H1 (cell line): ENCODE measurements at regions not wholly inside any gene's neighbourhood (a gene's known extent, or its start where the extent isn't known, plus 50 kb on each side); places are given as distances from the start of the nearest gene placed in this dataset.

Source experiments
- CTCF ChIA-PET: fragments of 300-600 bp; sonication (Branson Sonifier 250); formaldehyde crosslinking; loops from one replicate; lab custom pipeline; 2021; ENCODE audit not compliant: partially characterized antibody; lab: Charles Lee
- POLR2A ChIA-PET: fragments of 300-600 bp; sonication (Branson Sonifier 250); formaldehyde crosslinking; loops from one replicate; lab custom pipeline; 2021; ENCODE audit warnings: inconsistent platforms; ENCODE audit not compliant: partially characterized antibody; lab: Charles Lee
- DNase-seq, 2 experiments: peaks; one replicate each; pipeline versions ENCODE4 v3.0.0 to v3.0.0-alpha.2; 2010 to 2022; ENCODE audit warnings: low spot score in 2 of 2, low read depth in 1 of 2, mixed read lengths in 1 of 2
- FAIRE-seq: peaks from 2 replicates; lab custom pipeline; 2011; peaks lifted over from hg19 to GRCh38; lab: Jason Lieb, UNC
- H2AFZ ChIP-seq: 2 replicates; pipeline ENCODE4 v1.8.1; 2012; ENCODE audit warnings: low read length, inconsistent platforms
- H2AK5ac ChIP-seq: 2 replicates; pipeline ENCODE4 v1.6.1; 2013; ENCODE audit warnings: low read depth, low read length
- H2BK120ac ChIP-seq: replicated peaks from 2 replicates; pipeline ENCODE3; 2013; ENCODE audit warnings: low read depth, low read length, inconsistent platforms
- H2BK12ac ChIP-seq: 2 replicates; pipeline ENCODE4 v1.6.1; 2013; ENCODE audit warnings: low read depth, low read length
- H2BK15ac ChIP-seq: 2 replicates; pipeline ENCODE4 v1.6.1; 2013; ENCODE audit warnings: low read length
- H2BK20ac ChIP-seq: 2 replicates; pipeline ENCODE4 v1.6.1; 2013; ENCODE audit warnings: low read length
- H2BK5ac ChIP-seq: 2 replicates; pipeline ENCODE4 v1.6.1; 2013; ENCODE audit warnings: low read depth, low read length
- H3K14ac ChIP-seq: 2 replicates; pipeline ENCODE4 v1.6.1; 2013; ENCODE audit warnings: inconsistent platforms; ENCODE audit not compliant: insufficient read length
- H3K18ac ChIP-seq: 2 replicates; pipeline ENCODE4 v1.6.1; 2013; ENCODE audit warnings: low read length; ENCODE audit errors: extremely low read depth
- H3K23ac ChIP-seq: 2 replicates; pipeline ENCODE4 v1.6.1; 2013; ENCODE audit warnings: inconsistent platforms; ENCODE audit not compliant: insufficient read length
- H3K23me2 ChIP-seq: 2 replicates; pipeline ENCODE4 v1.6.1; 2013; ENCODE audit warnings: low read depth, low read length
- H3K27ac ChIP-seq: 2 replicates; pipeline ENCODE4 v1.6.1; 2011; ENCODE audit warnings: low read depth, low read length, inconsistent platforms
- H3K27me3 ChIP-seq, 4 experiments: replicated peaks in 1 of 4; 1 replicate in 1 of 4; 2 replicates in 3 of 4; pipeline versions ENCODE4 v1.6.1 to v1.8.1; 2011 to 2013; ENCODE audit warnings: low read length in 3 of 4, mild to moderate bottlenecking in 3 of 4, inconsistent platforms in 2 of 4, mixed read lengths in 2 of 4, moderate library complexity in 1 of 4; ENCODE audit not compliant: control insufficient read depth in 3 of 4, insufficient read depth in 3 of 4; ENCODE audit errors: extremely low read depth in 1 of 4
- H3K36me3 ChIP-seq, 4 experiments: 2 replicates each; pipeline versions ENCODE4 v1.6.1 to v1.8.1; 2011 to 2013; ENCODE audit warnings: mild to moderate bottlenecking in 4 of 4, low read length in 3 of 4, moderate library complexity in 2 of 4, control low read depth in 1 of 4, inconsistent platforms in 1 of 4; ENCODE audit not compliant: insufficient read depth in 4 of 4, control insufficient read depth in 2 of 4
- H3K4ac ChIP-seq: replicated peaks from 2 replicates; pipeline ENCODE3; 2013; ENCODE audit warnings: low read length, low read depth, mixed read lengths, inconsistent platforms; ENCODE audit not compliant: insufficient read length
- H3K4me1 ChIP-seq, 4 experiments: replicated peaks in 1 of 4; 1 replicate in 1 of 4; 2 replicates in 3 of 4; pipeline versions ENCODE4 v1.6.1 to v1.8.1; 2011 to 2013; ENCODE audit warnings: low read length in 3 of 4, inconsistent platforms in 2 of 4, mixed read lengths in 1 of 4; ENCODE audit not compliant: insufficient read depth in 4 of 4, control insufficient read depth in 3 of 4
- H3K4me2 ChIP-seq, 2 experiments: 2 replicates each; pipeline versions ENCODE4 v1.6.1 to v1.8.1; 2011 to 2013; ENCODE audit warnings: low read depth in 2 of 2, low read length in 2 of 2, control low read depth in 1 of 2, inconsistent platforms in 1 of 2, mild to moderate bottlenecking in 1 of 2; ENCODE audit not compliant: insufficient read depth in 1 of 2
- H3K4me3 ChIP-seq, 4 experiments: fragments of 200-600, 300-600 bp in 1 of 4; sonication (generic), shearing (Covaris generic), sonication (Bioruptor Twin) in 1 of 4; 2 replicates each; pipeline versions ENCODE4 v1.5.1 to v1.8.1; 2011 to 2016; ENCODE audit warnings: low read length in 4 of 4, low read depth in 3 of 4, control low read depth in 2 of 4, inconsistent platforms in 2 of 4, mild to moderate bottlenecking in 2 of 4, mixed read lengths in 1 of 4, moderate library complexity in 1 of 4; ENCODE audit not compliant: insufficient read depth in 2 of 4; ENCODE audit errors: extremely low read depth in 1 of 4
- H3K56ac ChIP-seq: replicated peaks from 2 replicates; pipeline ENCODE3; 2013; ENCODE audit warnings: low read depth, mild to moderate bottlenecking, mixed read lengths, low read length, inconsistent platforms; ENCODE audit not compliant: insufficient read length
- H3K79me1 ChIP-seq: 2 replicates; pipeline ENCODE4 v1.6.1; 2013; ENCODE audit warnings: low read depth, low read length, control low read depth
- H3K79me2 ChIP-seq, 2 experiments: 2 replicates each; pipeline versions ENCODE4 v1.6.1 to v1.8.1; 2012 to 2013; ENCODE audit warnings: low read length in 2 of 2, mild to moderate bottlenecking in 2 of 2, inconsistent platforms in 1 of 2; ENCODE audit not compliant: insufficient read depth in 2 of 2, control insufficient read depth in 1 of 2
- H3K9ac ChIP-seq, 4 experiments: replicated peaks in 1 of 4; 1 replicate in 1 of 4; 2 replicates in 3 of 4; pipeline versions ENCODE4 v1.6.1 to v1.8.1; 2011 to 2013; ENCODE audit warnings: low read depth in 3 of 4, low read length in 3 of 4, control low read depth in 2 of 4, mild to moderate bottlenecking in 2 of 4, moderate library complexity in 2 of 4, inconsistent platforms in 1 of 4; ENCODE audit errors: extremely low read depth in 1 of 4
- H3K9me3 ChIP-seq, 2 experiments: 2 replicates each; pipeline versions ENCODE4 v1.6.1 to v1.8.1; 2012 to 2013; ENCODE audit warnings: mild to moderate bottlenecking in 2 of 2, moderate library complexity in 2 of 2, control low read depth in 1 of 2, inconsistent platforms in 1 of 2, low read depth in 1 of 2, low read length in 1 of 2, mixed read lengths in 1 of 2; ENCODE audit not compliant: insufficient read depth in 2 of 2
- H4K20me1 ChIP-seq, 2 experiments: replicated peaks in 1 of 2; 2 replicates each; pipeline versions ENCODE3 to v1.8.1; 2011 to 2013; ENCODE audit warnings: inconsistent platforms in 2 of 2, low read length in 2 of 2, mild to moderate bottlenecking in 1 of 2; ENCODE audit not compliant: insufficient read depth in 2 of 2, control insufficient read depth in 1 of 2
- H4K5ac ChIP-seq: 2 replicates; pipeline ENCODE4 v1.6.1; 2013; ENCODE audit warnings: low read length, low read depth, mixed read lengths, inconsistent platforms; ENCODE audit not compliant: insufficient read length
- H4K8ac ChIP-seq: 2 replicates; pipeline ENCODE4 v1.8.0; 2013; ENCODE audit warnings: mild to moderate bottlenecking, moderate library complexity, low read length, inconsistent platforms; ENCODE audit not compliant: insufficient read depth; ENCODE audit errors: extremely low read depth
- H4K91ac ChIP-seq: replicated peaks from 2 replicates; pipeline ENCODE3; 2013; ENCODE audit warnings: low read length, mixed read lengths, inconsistent platforms; ENCODE audit not compliant: insufficient read length
- CHD1 ChIP-seq: IDR thresholded peaks from 2 replicates; pipeline ENCODE4 v1.6.1; 2012; ENCODE audit warnings: low read depth, low read length, improper control_type of control experiment
- CTCF ChIP-seq, 3 experiments: IDR thresholded peaks; 1 replicate in 2 of 3; 2 replicates in 1 of 3; pipeline versions ENCODE4 v1.5.1 to v1.6.1; 2011; ENCODE audit warnings: low read length in 3 of 3, mild to moderate bottlenecking in 3 of 3, inconsistent platforms in 2 of 3, low read depth in 1 of 3, moderate library complexity in 1 of 3; ENCODE audit not compliant: insufficient read depth in 1 of 3; ENCODE audit errors: control extremely low read depth in 1 of 3
- PHF8 ChIP-seq: fragments of 200-600 bp; sonication (generic); conservative IDR thresholded peaks from 2 replicates; pipeline ENCODE4 v1.7.1; 2012; ENCODE audit warnings: low read depth, mild to moderate bottlenecking, inconsistent platforms, low read length, moderate library complexity
- POLR2AphosphoS5 ChIP-seq: IDR thresholded peaks from 2 replicates; pipeline ENCODE4 v1.6.1; 2011; ENCODE audit warnings: low read depth, low read length
- RXRA ChIP-seq: IDR thresholded peaks from 2 replicates; pipeline ENCODE4 v1.6.1; 2011; ENCODE audit warnings: low read depth, mild to moderate bottlenecking, low read length, moderate library complexity; ENCODE audit not compliant: insufficient read depth
- SP4 ChIP-seq: IDR thresholded peaks from 2 replicates; pipeline ENCODE4 v1.6.1; 2012; ENCODE audit warnings: low read length, inconsistent platforms
- SUZ12 ChIP-seq: fragments of 200-600 bp; sonication (generic); IDR thresholded peaks from 2 replicates; pipeline ENCODE4 v1.6.1; 2012; ENCODE audit warnings: mild to moderate bottlenecking, inconsistent platforms, low read length, moderate library complexity, mixed read lengths
- TCF12 ChIP-seq: IDR thresholded peaks from 2 replicates; pipeline ENCODE4 v1.6.1; 2011; ENCODE audit warnings: low read depth, mild to moderate bottlenecking, low read length
- WGBS, 2 experiments: shearing (Covaris generic) in 1 of 2; methylation state at CpG; one replicate each; pipeline versions ENCODE4 v1.1.6 to v1.1.7; 2013 to 2015; ENCODE audit warnings: low lambda C conversion rate in 2 of 2, mixed read lengths in 2 of 2, inconsistent platforms in 1 of 2, low coverage in 1 of 2, missing lambda C conversion rate in 1 of 2; ENCODE audit not compliant: insufficient replicate concordance in 2 of 2, insufficient coverage in 1 of 2, insufficient read length in 1 of 2; ENCODE audit errors: extremely low coverage in 1 of 2, missing lambda C conversion rate in 1 of 2; 5-methylcytosine and 5-hydroxymethylcytosine counted together

- ChIA-PET POLR2A (no interaction called here), CTCF (no interaction called here)
- Histone ChIP-seq H4K5ac (no peak overlapping the region), H4K20me1 (peaks cover 0 to 3% of the 10 kb centered on the region in 2 experiments), H2BK20ac (no peak overlapping the region), H3K4me1 (no peaks in the 10 kb centered on the region), H3K79me1 (no peaks in the 10 kb centered on the region), H3K23ac (no peak overlapping the region), H3K4ac (no peak overlapping the region), H3K56ac (no peak overlapping the region), H3K4me2 (no peak overlapping the region), H2BK15ac (no peak overlapping the region), H2AFZ (no peak overlapping the region), H4K8ac (no peak overlapping the region), H3K9me3 (no peaks in the 10 kb centered on the region), H2AK5ac (no peak overlapping the region), H3K4me3 (no peak overlapping the region), H3K18ac (no peak overlapping the region), H3K27me3 (no peaks in the 10 kb centered on the region), H2BK5ac (no peak overlapping the region), H3K14ac (no peak overlapping the region), H3K23me2 (no peaks in the 10 kb centered on the region), H3K27ac (no peak overlapping the region), H3K79me2 (no peaks in the 10 kb centered on the region), H2BK12ac (no peak overlapping the region), H3K9ac (no peak overlapping the region), H4K91ac (no peak overlapping the region), H3K36me3 (no peaks in the 10 kb centered on the region), H2BK120ac (no peak overlapping the region)
- DNase-seq: no peak
- TF ChIP-seq CTCF (IDR thresholded peaks at IDR 0.05; ENCODE audit: control extremely low read depth in 1 of 3, insufficient read depth in 1 of 3, low read depth in 1 of 3, low read length in 3 of 3) (no peak), PHF8 (no peak), RXRA (no peak), POLR2AphosphoS5 (no peak), SP4 (no peak), TCF12 (no peak), CHD1 (no peak), SUZ12 (no peak)
- WGBS, 2 experiments: 62% methylated on average over 3 of the region's 3 CpGs; no CpG with 5 or more reads in 1 of the 2 experiments
- FAIRE-seq: no peak
Observed at GRCh38 chr15:53074221-53074620, 284.1 kb upstream of the ONECUT1 start.
